ACHN (cell line): ENCODE measurements at regions not wholly inside any gene's neighbourhood (a gene's known extent, or its start where the extent isn't known, plus 50 kb on each side); places are given as distances from the start of the nearest gene placed in this dataset.

Source experiments
- DNase-seq: peaks from one replicate; pipeline ENCODE4 v3.0.0-alpha.2; 2015
- in situ Hi-C: cut with HindIII; loops from 2 replicates; pipeline ENCODE4 v1.10.0; 2017; ENCODE audit warnings: low sequenced_read_pairs, low pct_ligation_motif_present, low pct_unique_long_range_greater_than_20kb

DNA sequence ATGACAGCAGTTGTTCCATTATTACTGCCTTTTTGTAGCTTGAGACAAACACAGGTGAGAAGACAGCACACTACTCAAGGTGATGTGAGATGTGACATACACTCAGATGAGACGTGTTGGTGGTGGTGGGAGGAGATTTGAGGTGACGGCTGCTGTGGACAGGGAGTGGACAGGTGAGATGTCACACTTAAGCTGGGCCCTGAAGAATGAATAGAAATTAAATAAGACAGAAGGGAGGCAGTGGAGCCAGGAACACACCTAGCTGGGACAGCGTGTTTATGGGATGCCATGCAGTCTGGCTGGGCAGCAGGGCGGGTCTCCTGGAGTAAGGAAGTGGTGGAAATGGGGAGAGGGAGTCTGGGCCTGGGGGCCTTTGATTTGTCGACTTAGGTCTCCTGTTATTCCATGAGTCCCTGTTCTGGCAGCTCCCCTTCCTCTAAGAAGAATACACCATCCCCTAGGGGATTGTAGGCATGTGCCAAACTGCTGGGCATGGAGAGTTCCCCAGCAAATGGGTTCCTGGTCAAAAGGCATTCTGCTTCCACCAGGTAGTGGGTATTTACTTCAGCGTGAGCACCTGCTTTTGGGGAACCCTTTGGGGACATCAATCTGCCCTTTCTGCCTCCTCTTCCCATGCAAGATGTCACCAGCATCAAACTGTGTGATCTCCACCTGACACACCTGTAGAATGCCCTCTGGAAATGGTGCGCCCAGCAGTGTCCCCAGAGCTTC lies 71.2 kb upstream of the ESRRB start:
- in situ Hi-C loops, result no loop called here
- no peak for DNase-seq

DNA sequence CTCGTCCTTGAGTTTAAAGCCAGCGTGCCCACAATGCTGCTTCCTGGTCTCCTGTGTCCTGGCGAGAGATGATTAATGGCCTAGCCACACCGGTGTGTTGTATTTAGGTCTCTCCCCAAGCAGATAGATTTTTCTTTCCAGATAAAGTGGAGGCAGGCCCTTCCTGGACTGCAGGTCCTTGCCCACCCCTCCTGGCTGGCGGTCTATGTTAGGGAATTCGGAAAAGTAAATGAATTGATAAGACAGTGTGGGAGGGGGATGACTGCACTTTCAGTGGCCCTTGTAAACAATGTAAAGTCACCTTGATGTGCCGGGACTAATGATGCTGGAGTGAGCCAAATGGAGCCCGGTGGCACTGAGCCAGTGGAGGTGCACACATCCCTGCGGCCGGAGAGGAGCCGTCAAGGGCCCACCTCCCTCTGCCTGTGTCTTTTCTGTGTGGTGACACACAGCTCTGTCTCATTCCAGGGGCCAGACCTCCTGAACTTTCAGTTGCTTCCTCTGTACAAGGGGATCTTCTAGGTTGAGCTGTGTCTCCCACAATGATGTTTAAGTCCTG lies 70.6 kb upstream of the ESRRB start:
- in situ Hi-C loops, result no loop called here
- DNase-seq, result no peak

DNA sequence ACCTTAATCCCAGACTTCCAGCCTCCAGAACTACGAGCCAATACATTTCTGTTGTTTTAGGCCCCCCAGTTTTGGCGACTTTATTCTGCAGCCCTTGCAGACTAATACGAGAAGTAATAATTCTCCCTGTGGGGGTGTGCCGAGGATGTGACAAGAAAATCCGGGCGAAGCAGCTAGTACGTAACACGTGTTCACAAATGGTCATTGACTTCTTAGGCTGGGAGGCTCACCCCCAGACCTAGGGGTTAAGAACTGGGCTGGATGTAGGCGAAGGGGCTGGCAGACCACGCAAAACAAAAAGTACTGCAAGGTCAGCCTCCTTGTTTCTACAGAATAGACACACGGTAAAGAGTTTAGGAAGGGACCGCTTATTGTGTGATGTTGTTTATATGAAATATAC lies 69.8 kb upstream of the ESRRB start:
- DNase-seq, result no peak
- in situ Hi-C loops, result no loop called here

DNA sequence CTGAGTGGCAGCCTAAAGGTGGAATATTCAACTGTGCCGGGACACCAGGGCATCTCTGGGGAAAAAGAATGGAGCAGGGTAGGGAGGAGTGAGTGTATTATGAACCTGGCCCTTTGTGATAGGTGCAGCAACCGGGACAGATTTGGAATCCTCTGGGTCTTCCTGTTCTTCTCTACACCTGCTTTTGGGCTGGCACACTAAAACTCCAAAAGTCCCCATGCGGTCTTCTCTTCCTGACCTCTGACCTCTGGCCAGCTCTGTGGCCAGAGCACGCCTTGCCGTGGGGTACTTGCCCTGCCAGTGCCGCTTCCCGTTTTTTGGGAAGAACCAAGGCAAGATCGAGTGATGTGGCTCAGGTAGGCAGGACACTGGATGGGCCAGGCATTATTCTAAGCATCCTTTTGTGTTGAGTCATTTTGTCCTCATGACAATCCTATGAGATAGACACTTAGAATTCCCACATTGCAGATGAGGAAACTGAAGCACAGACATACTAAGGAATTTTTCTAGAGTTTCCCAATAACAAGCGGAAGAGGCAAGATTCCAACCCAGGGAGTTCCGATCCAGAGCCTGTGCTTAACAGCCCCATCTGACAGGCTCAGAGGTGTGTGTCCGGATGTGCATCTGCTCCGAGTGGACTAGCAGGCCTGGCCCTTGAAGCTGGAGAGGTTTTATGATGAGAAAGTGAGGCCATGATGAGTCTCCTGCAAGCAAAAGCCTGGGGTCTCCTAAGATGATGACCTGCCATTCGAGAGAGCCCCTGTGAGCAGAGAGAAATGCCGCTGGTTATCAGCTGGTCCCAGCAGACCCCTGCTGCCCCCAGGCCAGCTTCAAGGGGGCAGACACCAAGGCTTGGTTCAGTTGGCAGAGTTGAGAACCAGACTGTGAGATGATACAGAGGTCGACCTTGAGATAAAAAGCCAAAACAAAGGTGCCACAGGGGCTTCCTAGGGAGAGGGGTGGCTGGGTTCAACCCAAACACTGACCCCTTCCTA lies 67.9 kb upstream of the ESRRB start:
- no peak for DNase-seq
- in situ Hi-C loops, result no loop called here

DNA sequence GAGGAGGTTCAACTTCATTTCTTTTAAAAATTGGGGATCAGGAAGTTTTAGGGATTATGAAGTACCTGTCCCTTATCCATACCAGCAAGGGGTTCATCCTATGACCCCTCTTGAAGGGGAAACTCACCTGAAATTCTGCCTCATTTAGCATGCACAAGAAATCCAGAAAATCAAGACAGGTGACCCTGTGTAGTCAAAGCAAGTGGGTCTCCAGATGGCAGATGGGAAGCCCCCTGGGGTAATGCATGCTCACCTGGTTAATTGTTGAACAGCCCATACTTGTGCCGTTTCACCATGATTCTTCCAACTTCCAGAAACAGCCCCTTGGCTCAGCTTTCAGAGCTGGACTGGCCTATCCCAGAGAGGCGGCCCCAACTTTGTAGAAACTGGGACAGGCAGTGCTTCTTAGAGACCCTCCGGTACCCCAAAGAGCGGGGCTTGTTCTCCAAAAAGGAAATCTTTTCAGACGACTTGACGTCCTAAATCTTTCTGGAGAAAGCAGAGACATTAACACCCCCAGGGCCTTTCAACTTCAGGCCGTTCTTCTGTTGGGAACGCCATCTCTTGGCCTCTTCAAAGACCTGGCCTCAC lies 66.3 kb upstream of the ESRRB start:
- in situ Hi-C loops, result no loop called here
- DNase-seq, result no peak

DNA sequence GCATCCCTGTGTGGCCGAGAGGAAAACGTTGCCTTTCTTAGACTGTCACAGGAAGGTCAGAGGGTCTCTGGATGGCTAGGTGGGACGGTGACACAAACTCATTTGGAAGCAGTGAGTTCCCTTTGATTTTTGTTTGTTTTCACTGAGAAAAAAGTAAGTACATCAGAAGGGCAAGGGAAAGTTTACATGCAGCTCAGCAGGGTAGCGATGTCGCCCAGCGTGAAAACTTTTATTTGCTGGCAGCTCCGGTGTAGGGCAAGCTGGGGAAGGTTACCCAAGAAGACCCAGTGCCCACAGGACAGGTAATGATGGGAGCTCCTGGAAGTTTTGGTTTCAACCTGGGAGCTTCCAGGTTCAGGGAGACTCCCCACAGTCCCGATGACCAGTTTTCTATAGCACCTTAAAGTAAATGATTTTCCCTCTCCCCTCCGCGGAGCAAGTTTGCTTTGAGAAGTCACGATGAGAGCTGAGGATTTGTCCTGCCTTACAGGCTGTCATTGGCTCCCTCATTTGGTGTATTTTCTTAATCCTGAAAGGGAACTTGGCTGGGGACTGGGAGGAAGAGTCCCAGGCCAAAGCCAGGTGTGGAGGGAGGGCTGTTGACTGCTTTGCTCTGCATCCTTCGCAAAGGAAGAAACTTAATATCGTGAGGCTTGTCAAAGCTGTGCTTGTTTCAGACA lies 64.7 kb upstream of the ESRRB start:
- no peak for DNase-seq
- in situ Hi-C loops, result no loop called here

DNA sequence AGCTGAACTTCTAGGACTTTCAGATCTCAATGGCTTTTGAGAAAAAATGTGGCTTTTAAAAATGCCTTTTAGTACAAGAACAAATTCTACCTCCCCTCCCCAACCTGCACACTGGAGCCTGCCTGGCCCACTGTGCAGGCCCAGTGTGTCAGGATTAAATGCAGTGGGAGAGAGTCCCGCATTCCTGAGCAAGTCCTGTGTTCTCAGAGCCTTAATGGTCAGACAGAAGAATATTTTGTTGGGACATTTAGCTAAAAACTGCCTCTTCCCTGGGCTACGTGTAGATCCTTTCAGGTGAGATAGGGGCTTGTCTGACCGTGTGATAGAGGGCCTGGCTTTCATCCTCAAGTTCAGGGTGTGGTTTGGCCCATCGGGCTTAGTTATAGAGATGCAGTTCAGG lies 63.1 kb upstream of the ESRRB start:
- in situ Hi-C loops, result no loop called here
- DNase-seq, result no peak

DNA sequence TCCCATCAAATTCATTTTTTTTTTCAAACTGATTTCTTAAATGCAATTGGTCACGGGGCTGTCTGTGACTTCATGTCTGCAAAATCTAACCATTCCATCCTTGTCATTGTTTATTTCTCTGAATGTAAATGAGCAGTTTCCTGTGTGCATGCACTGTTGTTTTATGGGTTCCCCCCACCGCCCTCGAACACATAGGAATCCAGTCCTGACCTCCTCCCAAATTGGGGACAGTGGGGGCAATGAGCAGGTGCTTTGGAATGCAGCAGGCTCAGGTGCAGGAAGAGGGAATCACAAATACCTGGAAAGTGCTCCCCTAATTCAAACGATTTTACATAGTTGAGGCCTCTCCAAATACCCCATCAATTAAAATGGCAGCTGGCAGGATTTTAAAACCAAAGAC lies 62.6 kb upstream of the ESRRB start:
- DNase-seq, result no peak
- in situ Hi-C loops, result no loop called here

DNA sequence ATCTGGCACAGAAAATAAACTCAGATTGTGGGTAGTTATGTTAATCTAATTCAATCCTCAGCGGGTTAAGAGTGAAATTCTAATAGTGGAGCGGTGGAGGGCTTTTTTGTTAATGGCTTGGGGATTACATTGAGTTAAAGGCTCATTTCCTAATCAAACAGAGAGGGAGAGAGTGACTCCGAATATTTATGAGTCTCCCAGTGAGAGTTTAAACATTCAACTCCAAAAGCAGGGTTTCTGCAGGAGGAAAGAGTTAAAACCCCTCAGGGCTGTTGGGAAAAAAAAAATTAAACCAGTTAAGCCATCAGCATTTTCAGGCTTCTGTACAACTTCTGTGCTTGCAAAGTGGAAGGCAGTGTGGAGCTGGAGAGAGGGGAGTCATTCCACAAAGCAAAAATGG lies 62.1 kb upstream of the ESRRB start:
- in situ Hi-C loops, result no loop called here
- DNase-seq, result no peak

DNA sequence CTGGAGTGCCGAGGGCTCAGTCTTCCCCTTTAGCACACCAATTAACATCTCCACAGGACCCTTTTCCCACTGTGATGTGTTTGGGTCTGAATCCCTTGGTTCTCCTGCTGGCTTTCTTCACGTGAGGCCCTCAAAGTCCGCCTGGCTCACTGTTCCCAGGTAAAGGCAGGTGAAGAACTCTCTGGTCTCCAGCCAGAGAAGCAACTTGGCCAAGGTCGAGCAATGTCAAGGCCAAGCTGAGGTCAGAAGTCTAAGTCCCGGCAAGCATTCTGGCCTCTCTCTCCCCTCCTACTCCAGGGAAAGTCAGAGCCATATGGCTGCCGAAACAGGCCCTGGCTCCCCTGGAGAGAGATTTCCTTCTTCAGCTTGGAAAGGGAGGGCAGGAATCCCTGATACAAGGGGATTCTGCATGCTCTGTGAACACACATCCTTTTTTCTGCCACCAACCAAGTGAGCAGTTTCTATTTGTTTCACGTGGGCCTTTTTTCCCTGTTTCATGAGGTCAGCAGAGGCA lies 61.4 kb upstream of the ESRRB start:
- DNase-seq, result no peak
- in situ Hi-C loops, result no loop called here

DNA sequence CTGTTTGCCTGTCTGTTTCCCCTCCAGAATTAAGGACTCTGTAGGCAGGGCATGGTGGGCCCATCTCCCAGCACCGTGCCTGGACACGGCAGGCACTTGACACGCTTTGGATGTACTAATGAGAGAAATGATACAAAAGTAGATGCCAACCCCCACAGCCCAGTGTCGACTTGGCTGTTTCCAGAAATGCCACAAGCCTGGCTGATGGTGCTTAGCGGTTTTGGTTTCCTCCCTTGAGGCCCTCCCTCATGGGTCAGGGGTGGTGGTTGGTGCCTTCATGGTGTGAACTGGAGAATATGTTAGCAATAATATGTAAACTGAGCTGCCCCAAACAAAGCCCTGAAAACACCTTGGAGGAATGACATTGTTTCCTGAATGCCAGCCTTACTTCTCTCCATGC lies 55.5 kb upstream of the ESRRB start:
- in situ Hi-C loops, result no loop called here
- no peak for DNase-seq

DNA sequence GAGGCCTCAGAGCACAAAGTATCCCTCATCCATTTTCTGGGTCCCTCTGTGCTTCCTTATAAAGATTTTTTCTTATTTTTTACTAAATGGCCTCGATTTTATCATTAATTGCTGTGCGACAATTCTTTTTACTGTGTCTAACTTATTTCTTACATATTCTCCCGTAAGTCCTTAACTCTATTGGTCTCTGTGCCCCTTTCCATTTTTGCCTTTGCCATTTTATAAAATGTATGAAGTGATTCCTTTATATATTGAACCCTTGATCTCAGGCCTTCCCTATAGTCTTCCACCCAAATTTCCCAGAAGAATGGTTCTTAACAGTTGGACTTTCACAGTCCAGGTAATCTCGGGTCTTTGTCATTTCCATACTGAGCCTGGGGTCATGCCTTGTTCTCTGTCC lies 55.0 kb upstream of the ESRRB start:
- in situ Hi-C loops, result no loop called here
- DNase-seq, result no peak

DNA sequence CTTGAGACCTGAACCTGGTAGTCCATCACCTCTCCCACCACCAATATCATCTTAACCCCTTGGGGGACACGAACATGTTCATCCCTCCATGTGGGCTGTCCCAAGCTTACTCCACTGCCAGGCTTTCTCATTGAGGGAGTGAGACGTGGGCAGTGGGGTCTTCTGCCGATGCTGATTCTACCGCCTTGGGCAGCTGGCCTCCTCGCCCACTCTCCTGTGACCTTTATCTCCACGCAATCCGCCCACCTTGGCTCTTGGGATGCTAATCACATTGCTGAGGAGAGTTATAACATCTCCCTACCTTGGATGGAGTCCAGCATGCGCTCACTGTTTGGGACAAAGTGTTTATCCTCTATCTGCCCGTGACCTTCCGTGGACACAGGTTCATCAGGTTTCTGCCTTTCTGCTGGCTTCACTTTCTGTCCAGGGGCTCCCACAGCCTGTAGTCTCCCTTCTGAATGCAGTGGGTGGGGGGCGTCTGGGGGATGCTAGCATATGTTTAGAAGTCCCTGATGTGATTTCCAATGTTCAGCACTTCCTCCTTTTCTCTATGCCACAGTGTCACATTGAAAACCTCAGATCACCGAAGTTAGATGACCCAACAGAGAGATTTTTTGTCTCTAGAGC lies 53.2 kb upstream of the ESRRB start:
- in situ Hi-C loops, result no loop called here

DNA sequence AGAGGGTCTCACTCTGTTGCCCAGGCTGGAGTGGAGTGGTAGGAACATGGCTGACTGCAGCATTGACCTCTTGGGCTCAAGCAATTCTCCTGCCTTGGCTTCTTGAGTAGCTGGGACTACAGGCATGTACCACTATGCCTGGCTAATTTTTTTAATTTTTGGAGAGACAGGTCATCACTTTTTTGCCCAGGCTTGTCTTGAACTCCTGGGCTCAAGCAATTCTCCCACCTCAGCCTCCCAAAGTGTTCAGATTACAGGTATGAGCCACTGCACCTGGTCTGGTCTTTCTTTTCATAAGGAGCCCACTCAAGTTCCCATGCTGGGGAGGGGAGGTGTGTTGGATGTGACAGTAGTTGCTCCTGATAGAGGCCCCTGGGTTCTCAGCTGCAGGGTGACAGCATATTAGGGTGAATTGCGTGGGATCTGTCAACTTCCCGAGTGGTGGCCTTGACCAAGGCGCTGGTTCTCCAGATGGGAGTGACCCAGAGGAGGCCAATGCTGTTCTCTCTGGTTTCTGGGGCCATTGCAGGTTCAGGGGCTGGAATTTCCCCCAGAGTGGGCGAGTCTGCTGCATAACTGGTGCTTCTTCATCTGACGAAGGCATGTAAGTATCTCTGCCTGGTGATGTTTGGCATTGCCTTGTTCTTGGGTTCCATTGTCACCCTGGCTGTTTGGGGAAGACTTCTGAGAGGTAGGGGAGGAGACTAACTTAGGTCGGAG lies 52.4 kb upstream of the ESRRB start:
- in situ Hi-C loops, result no loop called here
- DNase-seq, result no peak

More for the DNA sequence above, 53.2 kb upstream of the ESRRB start:
- DNase-seq, result no peak

DNA sequence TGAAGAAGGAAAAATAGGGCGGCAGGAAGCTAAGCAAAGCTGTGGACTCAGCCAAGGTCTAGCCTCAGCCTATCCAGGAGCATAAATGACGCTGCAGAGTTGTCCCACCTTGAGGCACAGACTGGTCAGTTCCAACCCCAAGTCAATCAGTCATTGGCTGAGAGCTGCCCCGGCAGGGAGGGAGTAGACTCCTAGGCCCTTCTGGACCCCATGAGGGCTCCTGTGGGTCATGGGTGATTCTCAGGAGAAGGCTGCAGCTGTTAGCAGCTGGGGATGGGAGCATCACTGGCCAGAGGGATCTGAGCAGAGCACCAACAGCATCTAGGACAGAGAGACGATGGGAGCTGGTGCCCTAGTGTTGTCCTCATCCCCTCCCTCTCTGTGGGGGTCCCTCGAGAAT lies 51.8 kb upstream of the ESRRB start:
- no peak for DNase-seq
- in situ Hi-C loops, result no loop called here
